ENCODE measurements at regions not wholly inside any gene's neighbourhood (a gene's known extent, or its start where the extent isn't known, plus 50 kb on each side); places are given as distances from the start of the nearest gene placed in this dataset.
A peak's percentile ranks its signal among the peaks of the same experiment; 100 is the strongest.
"Not testable (repeated sequence)": the region's sequence is repeated elsewhere in the genome, so short reads cannot be mapped to it uniquely, and the experiment has no call there.

- DNase-seq: not testable (repeated sequence)
These were observed 94.3 kb downstream of the KCNJ12 start for GRCh38 chr17:21470422-21470821.

GRCh38 chr17:21470861-21471260, 94.7 kb downstream of the KCNJ12 start:
- no peak for DNase-seq

- DNase-seq: no peak
These were observed 98.7 kb downstream of the KCNJ12 start for GRCh38 chr17:21474815-21475214.

- DNase-seq: no peak
These were observed 99.4 kb downstream of the KCNJ12 start for GRCh38 chr17:21475571-21475970.

- DNase-seq: no peak
These were observed 100.7 kb downstream of the KCNJ12 start for GRCh38 chr17:21476867-21477266.

GRCh38 chr17:21482189-21482865, 106.2 kb downstream of the KCNJ12 start:
- DNase-seq: no peak

GRCh38 chr17:21488043-21488442, 111.9 kb downstream of the KCNJ12 start:
- not testable (repeated sequence) for DNase-seq

- DNase-seq: no peak
These were observed 117.8 kb downstream of the KCNJ12 start for GRCh38 chr17:21493993-21494392.

- no peak for DNase-seq
These were observed 119.1 kb downstream of the KCNJ12 start for GRCh38 chr17:21495281-21495680.

- no peak for DNase-seq
These were observed 123.9 kb downstream of the KCNJ12 start for GRCh38 chr17:21500064-21500463.

- not testable (repeated sequence) for DNase-seq
These were observed 126.0 kb downstream of the KCNJ12 start for GRCh38 chr17:21501927-21502700.

GRCh38 chr17:21505819-21506815, 130.0 kb downstream of the KCNJ12 start:
- DNase-seq: no peak

- DNase-seq: not testable (repeated sequence)
These were observed 131.6 kb downstream of the KCNJ12 start for GRCh38 chr17:21507806-21508205.

GRCh38 chr17:21508211-21508610, 132.1 kb downstream of the KCNJ12 start:
- no peak for DNase-seq

- not testable (repeated sequence) for DNase-seq
These were observed 133.2 kb downstream of the KCNJ12 start for GRCh38 chr17:21509356-21509755.

- no peak for DNase-seq
These were observed 134.7 kb downstream of the KCNJ12 start for GRCh38 chr17:21510686-21511362.

GRCh38 chr17:21511363-21512195, 135.4 kb downstream of the KCNJ12 start:
- peak; percentile 84 for DNase-seq

- no peak for DNase-seq
These were observed 136.3 kb downstream of the KCNJ12 start for GRCh38 chr17:21512307-21513011.

GRCh38 chr17:21513012-21513570, 136.9 kb downstream of the KCNJ12 start:
- peak; percentile 69 for DNase-seq

- not testable (repeated sequence) for DNase-seq
These were observed 138.4 kb downstream of the KCNJ12 start for GRCh38 chr17:21514567-21514966.
